Transverse colon (tissue), 4 donors: ENCODE measurements at regions not wholly inside any gene's neighbourhood (a gene's known extent, or its start where the extent isn't known, plus 50 kb on each side); places are given as distances from the start of the nearest gene placed in this dataset.

ENCODE experiments used
- CTCF ChIP-seq, 5 experiments: fragments of 200-600 bp in 3 of 5; fragments of 450-650 bp in 2 of 5; sonication (generic) in 3 of 5; IDR thresholded peaks; 1 replicate in 2 of 5; 2 replicates in 3 of 5; pipeline ENCODE4 v1.5.1; 2016 to 2017; ENCODE audit warnings: antibody characterized with exemption in 5 of 5, inconsistent platforms in 3 of 5, mild to moderate bottlenecking in 2 of 5, moderate library complexity in 1 of 5
- EP300 ChIP-seq: sonication (generic); formaldehyde crosslinking; IDR thresholded peaks from one replicate; pipeline ENCODE4 v1.6.1; 2017; ENCODE audit warnings: antibody characterized with exemption, low read depth
- POLR2A ChIP-seq: fragments of 450-650 bp; IDR thresholded peaks from one replicate; pipeline ENCODE4 v1.6.1; 2016; ENCODE audit warnings: antibody characterized with exemption, mild to moderate bottlenecking, moderate library complexity
- POLR2AphosphoS5 ChIP-seq, 3 donors: sonication (generic); formaldehyde crosslinking; IDR thresholded peaks; one replicate each; pipeline ENCODE4 v1.6.1; 2016; ENCODE audit warnings: antibody characterized with exemption in 3 of 3

- TF ChIP-seq CTCF (IDR thresholded peaks at IDR 0.05) (no peak), POLR2A (no peak), POLR2AphosphoS5 (IDR thresholded peaks at IDR 0.05) (no peak), EP300 (no peak)
Measured at GRCh38 chr16:65576139-65576538, 454.3 kb upstream of the CDH11 start.
